Left lung (tissue), 4 donors: ENCODE measurements at regions not wholly inside any gene's neighbourhood (a gene's known extent, or its start where the extent isn't known, plus 50 kb on each side); places are given as distances from the start of the nearest gene placed in this dataset.

ENCODE experiments used
- ATAC-seq: fragments of 200-7000 bp; cut with Tn5 transposase; one replicate; pipeline ENCODE4 v1.9.1; 2020; ENCODE audit warnings: moderate library complexity
- DNase-seq, 4 donors: peaks; one replicate each; pipeline ENCODE4 v3.0.0-alpha.2; 2013 to 2020
- H3K27ac ChIP-seq, 2 donors: fragments of 200-600 bp; sonication (generic) in 1 of 2; one replicate each; pipeline versions ENCODE4 v1.5.0 to v1.8.0; 2020 to 2021
- H3K27me3 ChIP-seq, 2 donors: fragments of 200-600 bp; sonication (generic) in 1 of 2; one replicate each; pipeline versions ENCODE4 v1.5.0 to v1.8.0; 2020 to 2021
- H3K36me3 ChIP-seq, 2 donors: fragments of 200-600 bp; sonication (generic) in 1 of 2; one replicate each; pipeline versions ENCODE4 v1.5.0 to v1.8.0; 2020 to 2021
- H3K4me1 ChIP-seq, 2 donors: fragments of 200-600 bp; one replicate each; pipeline ENCODE4 v1.8.0; 2021
- H3K4me3 ChIP-seq, 2 donors: fragments of 200-600 bp; sonication (generic) in 1 of 2; one replicate each; pipeline versions ENCODE4 v1.5.0 to v1.8.0; 2020 to 2021; ENCODE audit warnings: mild to moderate bottlenecking in 1 of 2
- H3K9me3 ChIP-seq, 2 donors: fragments of 200-600 bp; sonication (generic) in 1 of 2; one replicate each; pipeline versions ENCODE4 v1.5.0 to v1.8.0; 2020 to 2021
- intact Hi-C, 2 donors: fragments of 100-400 bp; cut with DNase I; formaldehyde crosslinking; loops; one replicate each; pipeline versions ENCODE4 v1.11.2 to v1.14.2; 2022
- TF ChIP-seq, protein P1 (sequence below), 2 donors: fragments of 200-600 bp; sonication (generic) in 1 of 2; IDR thresholded peaks; one replicate each; pipeline versions ENCODE4 v1.5.0 to v1.8.0; 2021; ENCODE audit warnings: antibody characterized with exemption in 2 of 2
- donor health status: DM: no; HTN: yes; CAD: no.
- donor health status: DM: no; HTN: no; CAD: no.

GRCh38 chr5:110062246-110062645, 372.5 kb downstream of the MAN2A1 start:
- intact Hi-C loops = no loop called here
- no peaks in the 10 kb centered on the region for H3K27me3 ChIP-seq

DNA sequence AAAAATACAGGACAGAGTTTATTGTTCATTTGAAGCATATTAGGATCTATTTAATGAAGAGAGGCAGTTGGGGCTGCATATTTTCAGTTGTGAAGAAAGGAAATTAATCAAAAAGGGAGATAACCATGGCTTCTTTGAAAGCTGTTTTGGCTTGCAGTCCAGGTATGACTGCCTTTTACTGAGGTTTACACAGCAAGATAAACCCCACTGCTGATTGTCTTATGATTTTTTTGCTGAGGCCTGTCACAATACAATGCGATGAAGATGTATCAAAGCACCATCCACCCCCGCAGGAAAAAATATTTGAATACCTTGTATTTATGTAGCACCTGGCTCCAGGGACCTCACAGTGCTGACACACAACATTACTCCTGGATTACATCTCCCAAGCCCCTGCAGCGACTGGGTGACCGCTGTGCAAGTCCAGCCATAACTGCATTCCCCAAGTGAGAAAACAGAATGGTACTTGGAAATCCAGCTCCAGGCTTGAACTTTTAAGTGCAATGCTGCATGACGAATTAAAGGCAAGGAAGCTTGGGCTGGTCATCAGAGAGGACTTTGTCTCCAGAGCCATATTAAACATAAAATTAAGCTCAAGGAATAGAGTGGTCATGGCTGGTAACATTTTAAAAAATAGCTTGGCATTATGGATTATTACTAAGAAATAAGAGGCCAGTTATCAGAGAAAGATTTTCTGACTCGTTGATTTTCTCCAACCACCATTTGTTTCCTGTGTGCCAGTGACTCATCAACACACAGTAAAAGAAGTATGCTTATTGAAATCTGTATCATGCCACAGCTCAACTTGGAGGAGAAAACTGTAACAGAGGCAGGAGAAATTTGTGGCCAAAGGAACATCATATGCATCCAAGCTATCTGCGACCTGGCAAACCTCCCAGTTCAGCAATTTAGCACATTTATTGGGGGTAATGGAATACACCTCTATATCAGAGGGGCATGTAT, 374.2 kb downstream of the MAN2A1 start:
- intact Hi-C loops = no loop called here
- peak in 1 of 4 donors; percentile 23 for DNase-seq

More at GRCh38 chr5:110062246-110062645, 372.5 kb downstream of the MAN2A1 start:
- no peak for ATAC-seq
- Histone ChIP-seq H3K9me3 (no peaks in the 10 kb centered on the region), H3K27ac (no peak overlapping the region), H3K4me1 (no peaks in the 10 kb centered on the region), H3K36me3 (no peaks in the 10 kb centered on the region), H3K4me3 (no peak overlapping the region)
- DNase-seq = no peak
- TF ChIP-seq, protein P1, sequence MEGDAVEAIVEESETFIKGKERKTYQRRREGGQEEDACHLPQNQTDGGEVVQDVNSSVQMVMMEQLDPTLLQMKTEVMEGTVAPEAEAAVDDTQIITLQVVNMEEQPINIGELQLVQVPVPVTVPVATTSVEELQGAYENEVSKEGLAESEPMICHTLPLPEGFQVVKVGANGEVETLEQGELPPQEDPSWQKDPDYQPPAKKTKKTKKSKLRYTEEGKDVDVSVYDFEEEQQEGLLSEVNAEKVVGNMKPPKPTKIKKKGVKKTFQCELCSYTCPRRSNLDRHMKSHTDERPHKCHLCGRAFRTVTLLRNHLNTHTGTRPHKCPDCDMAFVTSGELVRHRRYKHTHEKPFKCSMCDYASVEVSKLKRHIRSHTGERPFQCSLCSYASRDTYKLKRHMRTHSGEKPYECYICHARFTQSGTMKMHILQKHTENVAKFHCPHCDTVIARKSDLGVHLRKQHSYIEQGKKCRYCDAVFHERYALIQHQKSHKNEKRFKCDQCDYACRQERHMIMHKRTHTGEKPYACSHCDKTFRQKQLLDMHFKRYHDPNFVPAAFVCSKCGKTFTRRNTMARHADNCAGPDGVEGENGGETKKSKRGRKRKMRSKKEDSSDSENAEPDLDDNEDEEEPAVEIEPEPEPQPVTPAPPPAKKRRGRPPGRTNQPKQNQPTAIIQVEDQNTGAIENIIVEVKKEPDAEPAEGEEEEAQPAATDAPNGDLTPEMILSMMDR (IDR thresholded peaks at IDR 0.05) = no peak

GRCh38 chr5:110064603-110065268, 375.0 kb downstream of the MAN2A1 start:
- no peak overlapping the region for H3K27ac ChIP-seq
- H3K27me3 ChIP-seq = no peaks in the 10 kb centered on the region
- H3K36me3 ChIP-seq = no peaks in the 10 kb centered on the region
- TF ChIP-seq, protein P1 (IDR thresholded peaks at IDR 0.05) = no peak
- DNase-seq (no peak), ATAC-seq (no peak)
- no peak overlapping the region for H3K4me3 ChIP-seq
- no peaks in the 10 kb centered on the region for H3K4me1 ChIP-seq
- H3K9me3 ChIP-seq = peaks cover 0 to 11% of the 10 kb centered on the region in 2 donors
- intact Hi-C loops = no loop called here

More for the DNA sequence above, 374.2 kb downstream of the MAN2A1 start:
- TF ChIP-seq, protein P1 (IDR thresholded peaks at IDR 0.05) = no peak
- H3K36me3 ChIP-seq = no peaks in the 10 kb centered on the region
- H3K27ac ChIP-seq = no peak overlapping the region
- H3K27me3 ChIP-seq = no peaks in the 10 kb centered on the region
- peaks cover 0 to 9% of the 10 kb centered on the region in 2 donors for H3K9me3 ChIP-seq
- no peak for ATAC-seq
- no peaks in the 10 kb centered on the region for H3K4me1 ChIP-seq
- no peak overlapping the region for H3K4me3 ChIP-seq

GRCh38 chr5:110070836-110071235, 381.1 kb downstream of the MAN2A1 start:
- Histone ChIP-seq H3K27ac (no peak overlapping the region), H3K4me3 (no peak overlapping the region), H3K36me3 (no peaks in the 10 kb centered on the region), H3K9me3 (peaks cover 0 to 31% of the 10 kb centered on the region in 2 donors), H3K4me1 (no peaks in the 10 kb centered on the region), H3K27me3 (no peaks in the 10 kb centered on the region)
- DNase-seq = no peak
- TF ChIP-seq, protein P1 (IDR thresholded peaks at IDR 0.05) = no peak
- no peak for ATAC-seq
- intact Hi-C loops = no loop called here

- Histone ChIP-seq H3K27ac (no peak overlapping the region), H3K4me3 (no peak overlapping the region), H3K4me1 (no peaks in the 10 kb centered on the region), H3K9me3 (peaks cover 0 to 31% of the 10 kb centered on the region in 2 donors), H3K27me3 (no peaks in the 10 kb centered on the region), H3K36me3 (no peaks in the 10 kb centered on the region)
- no peak for DNase-seq
- no peak for ATAC-seq
- TF ChIP-seq, protein P1 (IDR thresholded peaks at IDR 0.05) = no peak
- intact Hi-C loops = no loop called here
Observed at GRCh38 chr5:110072651-110073050, 382.9 kb downstream of the MAN2A1 start.
